GM21717 (cell line): ENCODE measurements at regions not wholly inside any gene's neighbourhood (a gene's known extent, or its start where the extent isn't known, plus 50 kb on each side); places are given as distances from the start of the nearest gene placed in this dataset.

Experiments used
- ATAC-seq: cut with Tn5 transposase; IDR thresholded peaks from one replicate; pipeline ENCODE4 v1.9.1; 2021; ENCODE audit warnings: mild to moderate bottlenecking, moderate library complexity; ENCODE audit not compliant: unreplicated experiment

- ATAC-seq: no peak
Measured at GRCh38 chrX:82070948-82071347, 869.0 kb downstream of the SH3BGRL start.

- no peak for ATAC-seq
Measured at GRCh38 chrX:82081027-82081426, 879.1 kb downstream of the SH3BGRL start.

DNA sequence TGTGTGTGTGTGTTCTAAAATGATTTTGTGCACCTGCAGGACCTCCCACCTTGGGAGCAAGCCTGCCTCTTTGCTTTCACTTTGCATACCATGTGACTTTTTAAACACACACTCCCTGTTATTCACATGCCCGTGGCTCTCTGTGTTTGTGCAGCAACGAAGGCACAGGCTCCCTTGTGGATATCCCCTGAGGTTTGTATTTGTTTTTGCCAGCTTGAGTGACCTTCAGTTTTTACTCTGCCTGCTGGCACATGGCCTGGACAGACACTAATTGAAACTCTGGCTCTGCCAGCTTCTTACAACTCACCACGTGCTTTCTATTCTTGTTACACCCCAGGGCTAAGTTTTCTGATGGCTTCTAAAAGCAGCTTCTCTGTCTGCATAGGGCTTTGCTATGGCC, 885.8 kb downstream of the SH3BGRL start:
- no peak for ATAC-seq

GRCh38 chrX:82092307-82092706, 890.4 kb downstream of the SH3BGRL start:
- ATAC-seq: peak; percentile 58

GRCh38 chrX:82125103-82125502, 923.2 kb downstream of the SH3BGRL start:
- no peak for ATAC-seq

DNA sequence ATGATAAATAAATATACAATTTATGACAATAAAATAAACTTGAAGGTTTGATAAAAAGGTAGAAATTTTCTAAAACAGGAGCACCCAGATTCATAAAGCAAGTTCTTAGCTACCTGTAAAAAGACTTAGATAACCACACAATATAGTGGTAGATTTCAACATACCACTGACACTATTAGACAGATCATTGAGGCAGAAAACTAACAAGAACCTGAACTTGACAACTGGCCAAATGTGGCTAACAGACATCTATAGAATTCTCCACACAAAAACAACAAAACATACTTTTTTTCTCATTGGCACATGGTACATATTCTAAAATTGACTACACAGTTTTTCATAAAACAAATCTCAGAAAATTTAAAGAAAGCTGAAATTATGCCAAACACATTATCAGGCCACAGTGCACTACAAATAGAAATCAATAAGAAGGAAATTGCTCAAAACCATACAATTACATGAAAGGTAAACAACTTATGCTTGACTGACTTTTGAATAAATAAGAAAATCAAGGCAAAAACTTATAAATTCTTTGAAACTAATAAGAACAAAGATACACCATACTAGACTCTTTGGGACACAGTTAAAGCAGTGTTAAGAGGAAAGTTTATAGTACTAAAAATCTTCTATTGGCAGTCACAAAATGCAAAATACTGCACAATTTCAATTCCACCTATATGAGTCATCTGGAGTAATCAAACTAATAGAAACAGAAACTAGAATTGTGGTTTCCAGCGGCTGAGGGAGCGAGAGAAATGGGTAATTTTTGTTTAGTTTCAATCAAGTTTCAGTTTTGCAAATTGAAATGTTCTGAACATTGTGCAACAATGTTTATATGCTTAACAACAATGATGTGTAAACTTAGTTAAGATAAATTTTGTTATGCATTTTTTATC, 925.6 kb downstream of the SH3BGRL start:
- peak; percentile 95 for ATAC-seq

DNA sequence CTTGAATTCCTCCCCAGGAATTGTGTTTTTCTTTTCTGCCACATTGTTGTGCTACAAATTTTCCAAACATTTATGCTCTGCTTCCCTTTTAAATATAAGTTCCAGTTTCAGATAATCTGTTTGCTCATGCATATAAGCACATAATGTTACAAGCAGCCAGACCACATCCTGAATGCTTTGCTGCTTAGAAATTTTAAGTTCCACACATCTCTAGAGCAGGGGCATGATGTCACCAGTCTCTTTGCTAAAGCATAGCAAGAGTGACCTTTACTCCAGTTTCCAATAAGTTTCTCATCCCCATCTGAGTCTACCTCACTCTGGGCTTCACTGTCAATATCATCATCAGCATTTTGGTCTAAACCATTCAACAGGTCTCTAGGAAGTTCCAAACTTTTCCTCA, 932.5 kb downstream of the SH3BGRL start:
- no peak for ATAC-seq

- ATAC-seq: no peak
Measured at GRCh38 chrX:82141942-82142341, 940.0 kb downstream of the SH3BGRL start.

DNA sequence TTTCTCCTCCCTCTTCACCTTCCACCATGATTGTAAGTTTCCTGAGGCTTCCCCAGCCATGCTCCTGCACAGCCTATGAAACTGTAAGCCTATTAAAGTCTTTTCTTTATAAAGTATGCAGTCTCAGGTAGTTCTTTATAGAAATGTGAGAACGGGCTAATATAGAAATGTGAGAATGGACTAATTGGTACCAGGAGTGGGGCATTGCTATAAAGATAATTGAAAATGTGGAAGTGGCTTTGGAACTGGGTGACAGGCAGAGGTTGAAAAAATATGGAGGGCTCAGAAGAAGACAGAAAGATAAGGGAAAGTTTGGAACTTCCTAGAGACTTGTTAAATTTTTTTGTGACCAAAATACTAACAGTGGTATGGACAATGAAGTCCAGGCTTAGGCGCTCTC, 959.3 kb downstream of the SH3BGRL start:
- no peak for ATAC-seq

DNA sequence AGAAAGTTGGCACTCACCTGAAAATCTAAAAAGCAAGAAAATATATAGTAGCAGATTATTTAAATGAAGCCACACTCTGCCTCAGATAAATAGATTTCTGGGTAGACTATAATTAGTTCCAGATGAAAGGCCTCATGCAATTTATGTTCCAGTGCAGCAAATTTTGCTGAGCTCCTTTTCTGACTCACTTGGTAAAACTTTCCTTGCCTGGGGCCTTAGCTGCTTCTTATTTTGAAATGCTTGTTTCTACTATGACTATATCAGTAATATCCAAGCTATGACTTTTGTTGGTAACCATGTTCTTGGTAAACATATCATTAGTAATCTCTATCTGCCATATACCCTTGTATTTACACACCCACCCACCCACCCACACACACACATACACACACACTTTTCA, 961.8 kb downstream of the SH3BGRL start:
- ATAC-seq: no peak

DNA sequence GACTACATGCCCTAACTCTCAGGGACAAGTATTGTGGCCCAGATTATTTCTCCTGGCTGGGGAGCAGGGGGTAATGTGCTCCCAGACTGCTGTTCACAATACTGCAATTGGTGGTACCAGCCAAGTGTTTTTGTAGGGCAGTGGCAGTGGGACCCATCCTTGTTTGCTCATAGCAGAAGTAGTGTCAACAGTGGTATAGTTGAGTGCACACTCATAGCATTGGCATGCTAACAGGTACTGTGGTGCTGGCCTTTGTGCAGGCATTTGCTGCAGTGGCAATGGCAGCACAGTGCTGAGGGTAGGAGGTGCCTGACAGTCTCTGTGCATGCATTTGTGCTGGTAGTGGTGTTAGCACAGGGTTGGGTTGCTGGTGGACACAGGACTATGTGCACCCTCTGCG, 995.0 kb downstream of the SH3BGRL start:
- no peak for ATAC-seq

GRCh38 chrX:82208975-82209374, 1007.1 kb downstream of the SH3BGRL start:
- no peak for ATAC-seq

DNA sequence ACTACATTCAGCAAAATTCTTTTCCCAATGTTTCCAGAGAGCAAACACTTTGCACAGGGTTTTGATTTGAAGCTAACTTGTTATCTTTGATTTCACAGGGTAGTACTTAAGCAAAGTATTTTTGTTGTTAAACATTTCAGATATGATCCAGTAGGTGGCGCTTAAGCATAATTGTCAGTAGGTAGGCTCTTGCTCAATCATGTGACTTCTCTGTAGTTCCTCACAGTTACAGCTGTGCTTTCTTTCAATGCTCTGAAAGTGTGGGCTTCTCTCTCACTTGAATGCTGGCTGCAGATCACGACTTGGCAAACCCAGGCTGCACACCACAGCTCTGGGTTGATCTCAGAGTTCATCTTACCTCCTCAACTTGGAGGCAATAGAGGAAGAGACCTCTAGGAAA, 1016.5 kb downstream of the SH3BGRL start:
- peak; percentile 98 for ATAC-seq

- peak; percentile 21 for ATAC-seq
Measured at GRCh38 chrX:82219129-82219528, 1017.2 kb downstream of the SH3BGRL start.

- no peak for ATAC-seq
Measured at GRCh38 chrX:82224961-82225360, 1023.1 kb downstream of the SH3BGRL start.

DNA sequence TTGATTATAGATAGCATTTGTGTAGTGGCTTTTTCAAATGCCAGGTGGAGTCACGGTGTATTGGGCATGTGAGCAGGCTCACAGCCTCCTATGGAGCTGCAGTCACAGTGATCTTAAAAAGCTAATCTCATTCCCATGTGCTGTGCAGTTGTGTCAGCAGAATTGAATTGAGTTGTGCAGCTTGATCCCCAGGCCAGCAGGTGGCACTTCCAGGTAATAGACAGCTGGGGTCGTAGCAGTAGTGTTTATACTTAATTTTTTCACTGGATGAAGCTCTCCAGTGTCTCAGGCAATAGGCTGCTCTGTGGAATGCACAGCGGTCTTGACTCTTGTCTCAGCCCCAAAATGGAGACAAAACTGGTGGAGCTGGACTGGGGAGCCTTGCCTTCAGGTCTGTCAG, 1028.1 kb downstream of the SH3BGRL start:
- no peak for ATAC-seq

GRCh38 chrX:82232679-82233078, 1030.8 kb downstream of the SH3BGRL start:
- no peak for ATAC-seq

DNA sequence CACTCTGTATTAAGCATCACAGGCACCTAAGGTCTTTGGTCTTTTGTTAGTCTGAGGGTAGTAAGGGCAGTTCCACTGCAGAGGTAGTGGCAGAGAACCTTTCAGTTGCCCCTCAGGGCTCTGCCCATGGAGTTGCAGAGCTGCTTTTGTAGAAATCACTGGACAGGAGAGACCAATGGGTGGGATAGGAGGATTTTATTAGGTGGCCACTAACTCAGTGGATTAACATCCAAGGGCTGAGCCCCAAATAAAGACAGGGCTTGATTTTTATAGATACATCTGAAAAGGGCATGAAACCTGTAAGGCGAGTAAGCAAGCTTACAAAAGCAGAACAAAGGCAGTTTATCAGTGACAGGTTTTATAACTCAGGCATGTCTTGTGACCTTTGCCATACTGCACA, 1035.4 kb downstream of the SH3BGRL start:
- no peak for ATAC-seq
